H9 (cell line): ENCODE measurements at regions not wholly inside any gene's neighbourhood (a gene's known extent, or its start where the extent isn't known, plus 50 kb on each side); places are given as distances from the start of the nearest gene placed in this dataset.
A peak's percentile ranks its signal among the peaks of the same experiment; 100 is the strongest.

Source experiments
- DNase-seq: peaks from one replicate; pipeline ENCODE4 v3.0.0-alpha.2; 2017
- H2AFZ ChIP-seq: one replicate; pipeline ENCODE4 v1.6.1; 2013; ENCODE audit warnings: mild to moderate bottlenecking, low read length, control low read depth, moderate library complexity
- H2AK5ac ChIP-seq: 2 replicates; pipeline ENCODE4 v1.6.1; 2013; ENCODE audit warnings: low read length, control low read depth, mixed read lengths; ENCODE audit not compliant: insufficient read length
- H2BK120ac ChIP-seq: one replicate; pipeline ENCODE4 v1.6.1; 2013; ENCODE audit warnings: low read depth, mild to moderate bottlenecking, low read length, control low read depth, inconsistent platforms; ENCODE audit not compliant: poor library complexity, severe bottlenecking
- H2BK12ac ChIP-seq: 2 replicates; pipeline ENCODE4 v1.6.1; 2013; ENCODE audit warnings: low read length, control low read depth, mixed read lengths, low read depth; ENCODE audit not compliant: insufficient read length
- H2BK15ac ChIP-seq: 2 replicates; pipeline ENCODE4 v1.6.1; 2013; ENCODE audit warnings: low read depth, low read length, control low read depth
- H2BK20ac ChIP-seq: one replicate; pipeline ENCODE4 v1.6.1; 2013; ENCODE audit warnings: low read depth, mild to moderate bottlenecking, low read length, control low read depth, inconsistent platforms; ENCODE audit not compliant: poor library complexity, severe bottlenecking
- H2BK5ac ChIP-seq: 2 replicates; pipeline ENCODE4 v1.6.1; 2013; ENCODE audit warnings: low read length, control low read depth, mixed read lengths; ENCODE audit not compliant: insufficient read length
- H3K14ac ChIP-seq: 2 replicates; pipeline ENCODE4 v1.6.1; 2013; ENCODE audit warnings: low read length, control low read depth; ENCODE audit not compliant: insufficient read depth
- H3K18ac ChIP-seq: 2 replicates; pipeline ENCODE4 v1.6.1; 2013; ENCODE audit warnings: low read depth, mild to moderate bottlenecking, mixed read lengths, low read length, control low read depth; ENCODE audit not compliant: insufficient read length
- H3K23ac ChIP-seq: 2 replicates; pipeline ENCODE4 v1.6.1; 2013; ENCODE audit warnings: low read length, control low read depth, mixed read lengths, low read depth; ENCODE audit not compliant: insufficient read length
- H3K23me2 ChIP-seq: 2 replicates; pipeline ENCODE4 v1.6.1; 2013; ENCODE audit warnings: low read depth, mild to moderate bottlenecking, mixed read lengths, low read length, control low read depth; ENCODE audit not compliant: insufficient read length, poor library complexity, severe bottlenecking
- H3K27ac ChIP-seq: 2 replicates; pipeline ENCODE4 v1.5.1; 2013; ENCODE audit warnings: low read length, control low read depth, mixed read lengths, low read depth; ENCODE audit not compliant: insufficient read length
- H3K27me3 ChIP-seq: 2 replicates; pipeline ENCODE4 v1.6.1; 2013; ENCODE audit warnings: low read length, control low read depth, inconsistent platforms; ENCODE audit not compliant: insufficient read depth
- H3K4ac ChIP-seq: 2 replicates; pipeline ENCODE4 v1.6.1; 2013; ENCODE audit warnings: low read depth, mild to moderate bottlenecking, control low read depth, inconsistent platforms, low read length, moderate library complexity
- H3K4me1 ChIP-seq: 2 replicates; pipeline ENCODE4 v1.6.1; 2013; ENCODE audit warnings: low read length, control low read depth, inconsistent platforms; ENCODE audit not compliant: insufficient read depth
- H3K4me2 ChIP-seq: 2 replicates; pipeline ENCODE4 v1.6.1; 2013; ENCODE audit warnings: low read length, control low read depth, mixed read lengths; ENCODE audit not compliant: insufficient read length, insufficient read depth
- H3K56ac ChIP-seq: 2 replicates; pipeline ENCODE4 v1.6.1; 2013; ENCODE audit warnings: low read depth, mild to moderate bottlenecking, mixed read lengths, low read length, control low read depth; ENCODE audit not compliant: insufficient read length
- H3K79me1 ChIP-seq: 2 replicates; pipeline ENCODE4 v1.6.1; 2013; ENCODE audit warnings: low read depth, mild to moderate bottlenecking, moderate library complexity, low read length, control low read depth, inconsistent platforms; ENCODE audit not compliant: insufficient read depth, poor library complexity, severe bottlenecking
- H3K79me2 ChIP-seq: 2 replicates; pipeline ENCODE4 v1.6.1; 2013; ENCODE audit warnings: low read length, control low read depth, inconsistent platforms; ENCODE audit not compliant: insufficient read depth
- H3K9ac ChIP-seq: 2 replicates; pipeline ENCODE4 v1.6.1; 2013; ENCODE audit warnings: low read length, control low read depth, mixed read lengths; ENCODE audit not compliant: insufficient read length; ENCODE audit errors: extremely low read depth
- H3K9me3 ChIP-seq: one replicate; pipeline ENCODE4 v1.6.1; 2013; ENCODE audit warnings: low read depth, low read length, inconsistent platforms; ENCODE audit not compliant: control insufficient read depth
- H3T11ph ChIP-seq: one replicate; pipeline ENCODE4 v1.6.1; 2013; ENCODE audit warnings: mild to moderate bottlenecking, low read length, control low read depth, inconsistent platforms
- H4K20me1 ChIP-seq: one replicate; pipeline ENCODE4 v1.6.1; 2013; ENCODE audit not compliant: control insufficient read depth, insufficient read length, insufficient read depth
- H4K5ac ChIP-seq: 2 replicates; pipeline ENCODE4 v1.6.1; 2013; ENCODE audit warnings: low read depth, mild to moderate bottlenecking, mixed read lengths, low read length, control low read depth; ENCODE audit not compliant: insufficient read length
- H4K8ac ChIP-seq: replicated peaks from 2 replicates; pipeline ENCODE4 v1.6.1; 2013; ENCODE audit warnings: low read length, control low read depth, mixed read lengths, low read depth; ENCODE audit not compliant: insufficient read length
- H4K91ac ChIP-seq: 2 replicates; pipeline ENCODE4 v1.6.1; 2013; ENCODE audit warnings: low read depth, mild to moderate bottlenecking, moderate library complexity, mixed read lengths, low read length, control low read depth; ENCODE audit not compliant: insufficient read length
- H3K27ac Mint-ChIP-seq, 3 experiments: 2 replicates in 2 of 3; 3 replicates in 1 of 3; pipeline ENCODE4 v1.8.0; 2020 to 2021; ENCODE audit warnings: mixed read lengths in 3 of 3, mild to moderate bottlenecking in 1 of 3, moderate library complexity in 1 of 3
- H3K27me3 Mint-ChIP-seq: 2 replicates; pipeline ENCODE4 v1.8.0; 2021; ENCODE audit warnings: low read depth, mild to moderate bottlenecking, moderate library complexity, mixed read lengths
- H3K36me3 Mint-ChIP-seq, 3 experiments: 2 replicates in 2 of 3; 3 replicates in 1 of 3; pipeline ENCODE4 v1.8.0; 2020 to 2021; ENCODE audit warnings: low read depth in 3 of 3, mixed read lengths in 3 of 3; ENCODE audit not compliant: insufficient read depth in 1 of 3
- H3K4me1 Mint-ChIP-seq, 2 experiments: 2 replicates each; pipeline ENCODE4 v1.8.0; 2020; ENCODE audit warnings: mixed read lengths in 2 of 2
- H3K4me3 Mint-ChIP-seq, 2 experiments: 2 replicates in 1 of 2; 3 replicates in 1 of 2; pipeline ENCODE4 v1.8.0; 2020 to 2021; ENCODE audit warnings: mild to moderate bottlenecking in 2 of 2, mixed read lengths in 2 of 2, moderate library complexity in 1 of 2
- H3K9me3 Mint-ChIP-seq, 2 experiments: 2 replicates in 1 of 2; 3 replicates in 1 of 2; pipeline ENCODE4 v1.8.0; 2020; ENCODE audit warnings: mild to moderate bottlenecking in 2 of 2, mixed read lengths in 2 of 2, moderate library complexity in 1 of 2
- CTCF ChIP-seq: fragments of 200-600 bp; sonication (generic); conservative IDR thresholded peaks from 3 replicates; pipeline ENCODE4 v1.8.0; 2021; ENCODE audit warnings: antibody characterized with exemption, mild to moderate bottlenecking
- WGBS: extraction: QIAGEN DNeasy Blood & Tissue Kit; methylation state at CpG from one replicate; pipeline ENCODE4 v1.1.7; 2013; ENCODE audit warnings: missing lambda C conversion rate, low lambda C conversion rate, mixed read lengths; ENCODE audit not compliant: insufficient read length; ENCODE audit errors: extremely low coverage; 5-methylcytosine and 5-hydroxymethylcytosine counted together

DNA sequence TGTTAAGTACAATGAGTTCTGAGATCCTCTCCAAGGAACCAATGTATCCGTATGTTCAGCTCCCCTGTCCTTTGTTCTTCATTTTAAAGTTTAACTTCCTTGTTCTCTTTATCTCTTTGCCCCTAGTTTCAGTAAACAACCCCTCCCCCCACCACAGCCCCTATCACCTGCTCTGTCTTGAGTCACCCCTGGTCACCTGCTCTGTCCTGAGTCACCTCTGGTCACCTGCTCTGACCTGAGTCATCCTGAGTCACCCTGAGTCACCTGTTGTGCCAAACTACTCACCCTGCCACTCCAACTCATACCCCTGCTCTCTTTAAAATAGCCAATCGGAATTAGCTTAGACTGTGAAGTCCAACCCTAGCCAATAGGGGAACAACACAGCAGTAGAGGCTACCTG lies 288.7 kb upstream of the CDYL start:
- no peaks in the 10 kb centered on the region for H3K23me2 ChIP-seq
- Mint-ChIP-seq H3K36me3 (peaks cover 27 to 47% (median 27%) of the 10 kb centered on the region in 3 experiments), H3K27ac (peak overlapping the region in 1 of 3 experiments; percentile 96; a peak in 1 of 7 replicates), H3K9me3 (peaks cover 24 to 35% of the 10 kb centered on the region in 2 experiments), H3K27me3 (peaks cover 8% of the 10 kb centered on the region), H3K4me1 (peaks cover 21 to 25% of the 10 kb centered on the region in 2 experiments), H3K4me3 (peak overlapping the region in 1 of 2 experiments; percentile 17; a peak in 1 of 5 replicates)
- no peak overlapping the region for H3K23ac ChIP-seq
- H3K9ac ChIP-seq, result no peak overlapping the region
- H3K14ac ChIP-seq, result no peak overlapping the region
- no peak overlapping the region for H2BK5ac ChIP-seq
- H3K4me2 ChIP-seq, result no peak overlapping the region
- H3K56ac ChIP-seq, result no peak overlapping the region
- H2BK120ac ChIP-seq, result no peak overlapping the region
- no peaks in the 10 kb centered on the region for H3K79me1 ChIP-seq
- H3K27ac ChIP-seq, result no peak overlapping the region
- no peak overlapping the region for H4K5ac ChIP-seq
- H3K18ac ChIP-seq, result no peak overlapping the region
- H2AK5ac ChIP-seq, result no peak overlapping the region
- DNase-seq, result peak; percentile 69
- no peak overlapping the region for H2BK20ac ChIP-seq
- no peaks in the 10 kb centered on the region for H4K20me1 ChIP-seq
- H3K9me3 ChIP-seq, result no peaks in the 10 kb centered on the region
- no peaks in the 10 kb centered on the region for H3K27me3 ChIP-seq
- H3K79me2 ChIP-seq, result no peaks in the 10 kb centered on the region
- H4K91ac ChIP-seq, result no peak overlapping the region
- no CpG with 5 or more reads among the region's 2 CpGs for WGBS
- no peak for TF ChIP-seq CTCF
- H3K4ac ChIP-seq, result no peak overlapping the region
- peaks cover 7% of the 10 kb centered on the region for H3K4me1 ChIP-seq
- no peak overlapping the region for H2AFZ ChIP-seq
- no peak overlapping the region for H2BK15ac ChIP-seq
- no peak overlapping the region for H4K8ac ChIP-seq
- no peak overlapping the region for H2BK12ac ChIP-seq
- no peak overlapping the region for H3T11ph ChIP-seq
